ENCODE measurements at regions not wholly inside any gene's neighbourhood (a gene's known extent, or its start where the extent isn't known, plus 50 kb on each side); places are given as distances from the start of the nearest gene placed in this dataset.

- TF ChIP-seq PRDM4 (CRISPR knock-in tag; IDR thresholded peaks at IDR 0.05; ENCODE audit: borderline replicate concordance) (no peak), ARID2 (CRISPR knock-in tag; IDR thresholded peaks at IDR 0.05; ENCODE audit: borderline replicate concordance) (no peak), ZNF512 (CRISPR knock-in tag; IDR thresholded peaks at IDR 0.05) (no peak), ETV6 (CRISPR knock-in tag; conservative IDR thresholded peaks at IDR 0.05) (no peak), ZBED4 (CRISPR knock-in tag; IDR thresholded peaks at IDR 0.05; ENCODE audit: borderline replicate concordance) (no peak), ZNF766 (CRISPR knock-in tag; IDR thresholded peaks at IDR 0.05; ENCODE audit: borderline replicate concordance) (no peak), SNRNP70 (IDR thresholded peaks at IDR 0.05; ENCODE audit: low read depth, low read length) (no peak), SMYD3 (CRISPR knock-in tag; IDR thresholded peaks at IDR 0.05) (no peak), HOMEZ (CRISPR knock-in tag; IDR thresholded peaks at IDR 0.05; ENCODE audit: low read depth) (no peak), TSC22D2 (CRISPR knock-in tag; IDR thresholded peaks at IDR 0.05; ENCODE audit: borderline replicate concordance) (no peak), ZFP62 (CRISPR knock-in tag; IDR thresholded peaks at IDR 0.05) (no peak), GABPB1 (CRISPR knock-in tag; IDR thresholded peaks at IDR 0.05) (no peak), ZBTB7B (CRISPR knock-in tag; IDR thresholded peaks at IDR 0.05) (no peak), BCL3 (CRISPR knock-in tag; IDR thresholded peaks at IDR 0.05) (no peak), ZEB1 (IDR thresholded peaks at IDR 0.05; ENCODE audit: insufficient replicate concordance, low read depth) (no peak), CENPX (CRISPR knock-in tag; IDR thresholded peaks at IDR 0.05) (no peak)
Observed at GRCh38 chr7:98488167-98488566, 87.3 kb upstream of the BAIAP2L1 start (continued).

Measured in HepG2 (cell line).